ENCODE measurements at regions not wholly inside any gene's neighbourhood (a gene's known extent, or its start where the extent isn't known, plus 50 kb on each side); places are given as distances from the start of the nearest gene placed in this dataset.

DNA sequence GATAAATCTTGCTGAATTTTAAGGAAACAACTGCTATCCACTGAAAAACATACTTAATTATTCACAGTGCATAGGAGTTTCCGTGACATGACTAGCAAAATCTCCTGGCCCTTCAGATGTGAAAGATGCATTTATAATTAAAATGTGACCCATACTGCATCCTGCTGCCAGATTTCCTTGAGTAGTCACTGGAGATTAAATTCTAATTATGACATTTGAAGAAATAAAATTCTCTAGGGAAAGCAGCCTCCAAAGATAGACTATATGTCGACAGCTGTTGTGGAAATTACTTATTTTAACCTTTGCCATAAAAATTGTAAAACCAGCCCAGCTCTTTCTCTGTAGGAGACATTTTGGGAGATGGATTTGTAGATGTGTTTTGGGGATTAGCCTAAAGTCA is 193.6 kb upstream of the SMC2 start:
- no peak for TF ChIP-seq POLR2A (IDR thresholded peaks at IDR 0.05; ENCODE audit: low read depth, low read length)
- TF ChIP-seq TAF1 (IDR thresholded peaks at IDR 0.05; ENCODE audit: borderline replicate concordance, low read depth, low read length), result no peak
